ENCODE measurements at regions not wholly inside any gene's neighbourhood (a gene's known extent, or its start where the extent isn't known, plus 50 kb on each side); places are given as distances from the start of the nearest gene placed in this dataset.

- Histone ChIP-seq H2AFZ (ENCODE audit: control insufficient read depth, low read depth, low read length) (no peak overlapping the region), H3K27me3 (replicated peaks in 1 of 2; ENCODE audit: control insufficient read depth in 2 of 2, insufficient read depth in 2 of 2, low read length in 1 of 2) (no peaks in the 10 kb centered on the region), H3K9ac (ENCODE audit: control insufficient read depth, insufficient read depth, low read length) (no peak overlapping the region), H3K27ac (ENCODE audit: control insufficient read depth, insufficient read depth) (no peak overlapping the region), H3K4me1 (ENCODE audit: control insufficient read depth, insufficient read depth, low read length) (no peaks in the 10 kb centered on the region), H3K4me2 (ENCODE audit: control insufficient read depth, insufficient read depth) (no peak overlapping the region), H3K4me3 (no peak overlapping the region), H3K9me3 (replicated peaks; ENCODE audit: control insufficient read depth, insufficient read depth, low read length) (no peaks in the 10 kb centered on the region), H3K79me2 (ENCODE audit: control insufficient read depth, insufficient read depth, low read length) (no peaks in the 10 kb centered on the region), H4K20me1 (ENCODE audit: control insufficient read depth, insufficient read depth) (no peaks in the 10 kb centered on the region), H3K36me3 (ENCODE audit: control insufficient read depth in 2 of 2, insufficient read depth in 2 of 2, low read length in 1 of 2) (no peaks in the 10 kb centered on the region)
- ChIA-PET RAD21 (ENCODE audit: unreplicated experiment) (no interaction called here), SMC1A (ENCODE audit: uncharacterized antibody, unreplicated experiment) (no interaction called here), CTCF (no interaction called here), POLR2A (no interaction called here)
- WGBS (ENCODE audit: insufficient coverage, insufficient replicate concordance, low lambda C conversion rate, missing lambda C conversion rate) = 0% methylated on average over 2 of the region's 2 CpGs
- intact Hi-C loops (cut with micrococcal nuclease; ENCODE audit: unreplicated experiment) = no loop called here
- BruUV-seq (replicated peaks) = no TSS peak
- in situ Hi-C loops (cut with MboI) = no loop called here
- FAIRE-seq (no peak), ATAC-seq (no peak), DNase-seq (ENCODE audit: low read depth, low spot score) (no peak)
- TF ChIP-seq, protein P1, sequence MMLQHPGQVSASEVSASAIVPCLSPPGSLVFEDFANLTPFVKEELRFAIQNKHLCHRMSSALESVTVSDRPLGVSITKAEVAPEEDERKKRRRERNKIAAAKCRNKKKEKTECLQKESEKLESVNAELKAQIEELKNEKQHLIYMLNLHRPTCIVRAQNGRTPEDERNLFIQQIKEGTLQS (IDR thresholded peaks at IDR 0.05; ENCODE audit: borderline replicate concordance, extremely low read depth, low read depth, low read length) = no peak
- no peak for TF ChIP-seq NFXL1 (IDR thresholded peaks at IDR 0.05; ENCODE audit: borderline replicate concordance)
- TF ChIP-seq RBBP5 (conservative IDR thresholded peaks at IDR 0.05) = no peak
- no peak for TF ChIP-seq ASH2L (IDR thresholded peaks at IDR 0.05; ENCODE audit: borderline replicate concordance, low read depth)
- no peak for TF ChIP-seq PAX8 (IDR thresholded peaks at IDR 0.05)
- TF ChIP-seq RELA (IDR thresholded peaks at IDR 0.05; ENCODE audit: borderline replicate concordance, partially characterized antibody) = no peak
- TF ChIP-seq KDM1A (IDR thresholded peaks at IDR 0.05; ENCODE audit: borderline replicate concordance) = no peak
- no peak for TF ChIP-seq CHD2 (IDR thresholded peaks at IDR 0.05; ENCODE audit: borderline replicate concordance, low read depth, low read length)
- TF ChIP-seq, protein P2, sequence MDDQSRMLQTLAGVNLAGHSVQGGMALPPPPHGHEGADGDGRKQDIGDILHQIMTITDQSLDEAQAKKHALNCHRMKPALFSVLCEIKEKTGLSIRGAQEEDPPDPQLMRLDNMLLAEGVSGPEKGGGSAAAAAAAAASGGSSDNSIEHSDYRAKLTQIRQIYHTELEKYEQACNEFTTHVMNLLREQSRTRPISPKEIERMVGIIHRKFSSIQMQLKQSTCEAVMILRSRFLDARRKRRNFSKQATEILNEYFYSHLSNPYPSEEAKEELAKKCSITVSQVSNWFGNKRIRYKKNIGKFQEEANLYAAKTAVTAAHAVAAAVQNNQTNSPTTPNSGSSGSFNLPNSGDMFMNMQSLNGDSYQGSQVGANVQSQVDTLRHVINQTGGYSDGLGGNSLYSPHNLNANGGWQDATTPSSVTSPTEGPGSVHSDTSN (IDR thresholded peaks at IDR 0.05; ENCODE audit: insufficient replicate concordance, low read depth, low read length) = no peak
- no peak for TF ChIP-seq RCOR1 (conservative IDR thresholded peaks at IDR 0.05; ENCODE audit: low read depth, low read length)
- TF ChIP-seq, protein P3, sequence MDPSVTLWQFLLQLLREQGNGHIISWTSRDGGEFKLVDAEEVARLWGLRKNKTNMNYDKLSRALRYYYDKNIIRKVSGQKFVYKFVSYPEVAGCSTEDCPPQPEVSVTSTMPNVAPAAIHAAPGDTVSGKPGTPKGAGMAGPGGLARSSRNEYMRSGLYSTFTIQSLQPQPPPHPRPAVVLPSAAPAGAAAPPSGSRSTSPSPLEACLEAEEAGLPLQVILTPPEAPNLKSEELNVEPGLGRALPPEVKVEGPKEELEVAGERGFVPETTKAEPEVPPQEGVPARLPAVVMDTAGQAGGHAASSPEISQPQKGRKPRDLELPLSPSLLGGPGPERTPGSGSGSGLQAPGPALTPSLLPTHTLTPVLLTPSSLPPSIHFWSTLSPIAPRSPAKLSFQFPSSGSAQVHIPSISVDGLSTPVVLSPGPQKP (IDR thresholded peaks at IDR 0.05; ENCODE audit: low read depth, low read length) = no peak
- TF ChIP-seq ZBTB33 (IDR thresholded peaks at IDR 0.05) = no peak
- no peak for TF ChIP-seq NKRF (conservative IDR thresholded peaks at IDR 0.05)
- TF ChIP-seq MTA2 (IDR thresholded peaks at IDR 0.05; ENCODE audit: low read depth) = no peak
- TF ChIP-seq ZNF207 (IDR thresholded peaks at IDR 0.05; ENCODE audit: borderline replicate concordance) = no peak
- no peak for TF ChIP-seq JUNB (IDR thresholded peaks at IDR 0.05)
- no peak for TF ChIP-seq POLR2A (IDR thresholded peaks at IDR 0.05; ENCODE audit: low read depth, low read length)
- TF ChIP-seq, protein P4, sequence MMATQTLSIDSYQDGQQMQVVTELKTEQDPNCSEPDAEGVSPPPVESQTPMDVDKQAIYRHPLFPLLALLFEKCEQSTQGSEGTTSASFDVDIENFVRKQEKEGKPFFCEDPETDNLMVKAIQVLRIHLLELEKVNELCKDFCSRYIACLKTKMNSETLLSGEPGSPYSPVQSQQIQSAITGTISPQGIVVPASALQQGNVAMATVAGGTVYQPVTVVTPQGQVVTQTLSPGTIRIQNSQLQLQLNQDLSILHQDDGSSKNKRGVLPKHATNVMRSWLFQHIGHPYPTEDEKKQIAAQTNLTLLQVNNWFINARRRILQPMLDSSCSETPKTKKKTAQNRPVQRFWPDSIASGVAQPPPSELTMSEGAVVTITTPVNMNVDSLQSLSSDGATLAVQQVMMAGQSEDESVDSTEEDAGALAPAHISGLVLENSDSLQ (IDR thresholded peaks at IDR 0.05) = no peak
These were observed 888.8 kb upstream of the WWC1 start for GRCh38 chr5:167402671-167403070.

Data from GM12878 (cell line).